HK-2 (cell line): ENCODE measurements at regions not wholly inside any gene's neighbourhood (a gene's known extent, or its start where the extent isn't known, plus 50 kb on each side); places are given as distances from the start of the nearest gene placed in this dataset.
A peak's percentile ranks its signal among the peaks of the same experiment; 100 is the strongest.

ENCODE experiments used
- DNase-seq: peaks from one replicate; pipeline ENCODE4 v3.0.0-alpha.2; 2018; ENCODE audit not compliant: unreplicated experiment

DNA sequence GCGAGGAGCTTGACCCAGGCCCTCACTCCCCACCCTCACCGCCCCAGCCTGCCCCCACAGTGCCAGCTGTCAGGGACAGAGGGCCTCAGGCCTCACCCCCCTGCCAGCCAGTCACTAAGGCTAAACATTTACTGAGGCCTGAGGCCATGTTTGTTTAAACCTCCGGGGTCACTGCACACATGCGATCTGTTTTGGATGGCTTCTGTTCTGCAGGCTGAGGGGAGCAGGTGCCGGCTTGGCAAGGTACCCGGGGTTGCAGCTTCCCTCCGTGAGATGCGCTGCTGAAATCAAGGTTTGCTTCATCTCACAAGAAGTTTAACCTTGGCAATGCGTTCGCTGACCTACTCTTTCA is 103.3 kb upstream of the BOD1 start:
- no peak for DNase-seq

DNA sequence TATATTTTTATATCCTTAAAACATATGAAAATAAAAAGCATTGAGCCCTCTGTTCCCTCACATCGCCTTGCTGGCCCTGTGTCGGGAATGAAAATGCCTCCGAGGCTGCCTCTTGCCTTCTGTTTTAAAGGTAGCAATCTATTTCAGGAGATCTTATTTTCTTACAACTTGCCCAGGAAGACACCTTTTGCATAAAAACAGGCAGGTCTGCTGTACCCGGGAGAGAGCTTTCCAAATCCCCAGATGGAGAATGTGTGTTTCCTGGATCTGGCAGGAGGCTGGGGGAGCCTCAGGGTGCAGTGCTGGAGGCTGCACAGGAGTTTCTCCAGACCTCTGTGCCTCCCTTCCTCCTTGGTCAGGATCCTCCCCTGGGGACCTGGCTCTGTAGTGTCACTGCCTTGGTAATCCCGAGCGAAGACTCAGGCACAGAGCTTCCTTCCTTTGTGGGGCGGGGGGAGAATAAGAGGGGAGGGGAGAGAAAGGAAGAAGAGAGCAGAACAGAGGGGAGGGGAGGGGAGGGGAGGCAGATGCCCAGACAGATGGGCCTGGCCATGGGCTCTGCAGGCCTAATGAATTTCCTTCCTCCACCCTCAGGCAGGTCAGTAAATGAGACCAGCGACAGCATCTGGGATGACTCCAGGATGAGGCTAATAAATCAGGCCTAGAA is 104.0 kb upstream of the BOD1 start:
- DNase-seq: no peak

- no peak for DNase-seq
Observed at GRCh38 chr5:173720953-173721600, 104.6 kb upstream of the BOD1 start.

- DNase-seq: no peak
Observed at GRCh38 chr5:173721601-173722232, 105.3 kb upstream of the BOD1 start.

GRCh38 chr5:173726846-173727557 is 110.6 kb upstream of the BOD1 start:
- no peak for DNase-seq

DNA sequence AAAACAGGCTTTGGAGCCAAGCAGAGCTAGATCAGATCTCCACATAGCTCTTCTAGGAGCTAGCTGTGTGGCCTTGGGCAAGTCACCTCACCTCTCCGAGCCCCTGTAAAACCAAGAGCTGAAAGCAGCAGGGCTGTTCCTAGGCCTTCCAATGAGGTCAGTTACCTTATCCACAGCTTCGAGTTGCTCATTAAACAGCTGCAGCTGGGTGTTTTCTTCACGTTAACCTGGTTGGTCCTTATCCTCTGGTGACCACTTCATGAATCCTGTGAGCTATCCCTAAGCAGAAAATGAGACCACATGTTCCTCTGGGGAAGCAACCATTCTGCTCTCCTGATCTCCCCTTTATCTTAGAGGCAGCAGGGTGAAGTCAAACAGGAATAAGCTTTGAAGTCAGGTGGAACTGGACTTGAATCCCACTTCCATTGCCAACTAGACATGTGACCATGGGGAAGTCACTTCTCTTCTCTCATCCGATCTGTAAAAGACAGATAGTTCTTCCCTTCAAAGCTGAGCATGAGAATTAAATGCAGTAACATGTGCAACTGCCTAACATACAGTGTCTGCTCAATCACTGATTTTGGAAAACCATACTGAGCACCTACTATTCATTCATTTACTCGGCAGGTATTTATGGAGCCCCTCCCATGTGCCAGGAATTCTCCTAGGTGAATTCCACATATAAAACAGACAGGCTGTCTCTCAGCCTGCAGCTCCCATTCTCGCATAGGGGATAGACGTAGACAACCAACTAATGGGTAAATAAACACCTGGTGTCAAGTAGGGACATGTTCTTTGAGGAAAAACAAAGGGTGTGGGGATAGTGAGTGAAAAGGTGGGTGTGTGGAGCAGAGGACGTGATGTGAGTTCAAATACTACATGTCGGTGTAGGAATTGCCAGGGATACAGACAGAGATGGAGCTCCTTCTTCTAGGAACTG is 111.7 kb upstream of the BOD1 start:
- DNase-seq: no peak

- DNase-seq: no peak
Observed at GRCh38 chr5:173729079-173729765, 112.8 kb upstream of the BOD1 start.

DNA sequence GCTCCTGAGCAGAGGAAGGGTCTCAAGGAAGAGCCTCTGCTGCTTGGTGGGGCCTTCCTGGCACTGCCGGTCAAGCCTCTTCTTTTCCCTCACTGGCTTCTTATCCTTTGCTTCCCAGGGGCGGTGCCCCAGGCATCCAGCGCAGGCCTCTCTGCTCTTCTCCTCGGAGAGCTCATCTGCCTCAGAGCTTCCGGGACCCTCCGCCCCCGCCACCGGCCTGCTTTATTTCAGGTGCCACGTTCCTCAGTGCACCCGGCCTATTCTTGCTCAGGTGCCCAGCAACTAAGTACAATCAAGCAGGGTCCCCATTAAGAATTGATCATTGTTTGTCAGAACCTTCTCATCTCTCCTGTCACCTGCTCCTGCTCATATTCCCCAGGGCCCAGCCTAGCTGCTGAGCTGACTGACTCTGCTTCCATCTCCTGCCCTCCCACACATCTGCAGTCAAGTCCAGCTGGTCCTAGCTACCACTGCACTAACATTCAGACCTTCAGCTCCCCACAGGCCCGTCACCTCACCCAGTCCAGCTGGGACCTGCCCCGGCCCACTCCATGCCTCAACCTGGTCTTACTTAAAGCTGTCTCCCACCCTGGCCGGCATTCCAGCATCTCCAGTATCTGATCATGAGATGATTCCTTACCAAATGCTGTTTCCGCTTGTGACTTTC is 114.3 kb upstream of the BOD1 start:
- no peak for DNase-seq

DNA sequence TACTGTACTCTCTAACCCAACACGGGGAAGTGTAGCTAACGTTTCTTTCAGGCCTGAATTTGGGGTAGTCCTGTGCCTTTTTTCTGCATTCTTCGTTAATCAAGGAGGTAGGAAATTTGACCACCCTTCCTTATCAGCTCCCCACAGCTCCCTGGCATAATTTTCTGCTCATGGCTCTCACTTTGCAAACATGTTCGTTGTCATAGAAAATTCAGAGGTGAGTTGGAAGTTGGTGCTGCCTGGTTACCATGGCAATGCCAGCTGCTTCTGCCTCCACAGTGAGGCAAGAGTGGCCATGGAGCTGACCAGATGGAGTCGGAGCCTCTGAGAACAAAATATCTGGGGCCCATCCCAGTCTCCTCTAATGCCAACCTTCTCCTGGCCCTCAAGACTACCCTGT is 116.6 kb upstream of the BOD1 start:
- DNase-seq: no peak

DNA sequence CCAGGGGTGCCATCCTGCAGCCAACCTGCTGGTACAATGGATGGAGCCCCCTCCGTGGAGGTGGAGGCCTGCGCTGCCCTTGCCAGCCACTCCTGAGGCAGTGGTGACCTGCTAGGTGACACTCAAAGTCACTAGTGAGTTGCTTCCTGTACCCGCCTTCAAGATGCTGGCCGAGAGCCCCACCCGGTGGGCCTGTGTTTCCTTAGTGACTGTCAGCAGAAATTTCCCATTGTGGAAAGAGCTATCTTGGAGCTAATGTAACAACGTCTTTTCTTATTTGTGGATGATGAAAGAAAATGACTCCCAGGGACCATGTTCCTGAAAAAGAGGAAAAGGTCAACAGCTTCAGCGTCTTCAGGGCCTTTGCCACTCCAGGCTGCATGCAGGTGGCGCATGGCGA is 117.0 kb upstream of the BOD1 start:
- no peak for DNase-seq

- no peak for DNase-seq
Observed at GRCh38 chr5:173733831-173734501, 117.5 kb upstream of the BOD1 start.

DNA sequence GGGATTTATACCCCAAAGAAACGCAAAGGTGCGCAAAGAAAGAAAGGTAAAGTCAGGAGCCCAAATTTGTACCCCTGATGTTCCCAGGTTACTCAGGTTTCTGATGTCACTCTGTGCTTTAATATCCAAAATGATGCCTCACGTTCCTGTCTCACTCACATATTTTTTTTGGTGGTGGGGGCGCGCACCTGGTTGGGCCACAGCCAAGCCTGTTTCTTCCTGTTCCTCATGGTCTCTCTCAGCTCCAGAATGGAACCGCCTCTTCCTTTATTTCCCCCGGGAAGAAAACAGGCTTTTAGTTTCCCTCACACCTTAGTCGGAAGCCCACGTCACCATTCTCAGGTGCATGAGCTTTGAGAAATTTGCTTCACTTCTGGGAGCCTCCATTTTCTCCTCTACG is 118.3 kb upstream of the BOD1 start:
- no peak for DNase-seq

DNA sequence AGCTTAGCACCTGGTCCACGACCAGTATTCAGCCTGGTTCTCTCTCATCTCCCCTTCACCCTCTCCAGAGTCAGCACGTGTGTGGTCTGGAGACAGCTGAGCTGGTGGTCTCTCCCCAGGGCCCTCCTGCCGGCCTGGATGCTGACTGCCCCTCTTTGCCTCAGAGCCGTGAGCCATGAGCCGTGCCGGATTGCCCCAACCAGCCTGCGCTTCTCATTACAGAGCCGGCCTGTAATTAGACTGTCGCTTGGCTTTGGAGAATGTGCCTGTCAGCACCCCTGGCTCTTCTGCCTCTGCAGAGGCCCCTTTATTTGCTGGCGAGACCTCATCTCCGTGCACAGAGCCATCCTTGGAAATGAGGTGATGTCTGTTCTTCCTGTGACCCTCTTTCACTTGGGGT is 118.7 kb upstream of the BOD1 start:
- no peak for DNase-seq

GRCh38 chr5:173735691-173736090 is 119.2 kb upstream of the BOD1 start:
- DNase-seq: no peak

- no peak for DNase-seq
Observed at GRCh38 chr5:173736374-173736773, 119.9 kb upstream of the BOD1 start.

DNA sequence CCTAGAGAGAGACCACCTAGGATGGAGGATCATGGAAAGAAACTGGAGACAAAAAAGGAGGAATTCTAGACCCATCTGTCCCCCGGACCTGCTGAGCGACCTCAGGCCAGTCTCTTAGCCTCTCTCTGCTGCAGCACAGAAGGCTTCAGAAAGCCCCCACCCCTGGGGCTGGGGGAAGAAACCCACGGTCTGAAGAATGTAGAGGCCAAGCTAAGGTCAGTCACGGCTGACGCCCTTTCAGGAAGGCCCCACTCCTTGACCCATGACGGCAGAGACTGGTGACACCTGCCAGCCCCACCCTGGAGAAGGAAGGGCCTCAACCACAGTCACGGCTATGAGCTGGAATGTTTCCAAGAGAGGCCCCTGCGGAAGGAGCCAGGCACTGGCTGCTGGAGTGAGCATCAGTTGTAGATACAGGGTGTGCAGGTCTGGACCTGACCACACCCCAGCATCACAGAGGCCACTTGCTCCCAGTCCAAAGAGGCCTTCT is 120.5 kb upstream of the BOD1 start:
- DNase-seq: peak; percentile 35

GRCh38 chr5:173739741-173740140 is 123.3 kb upstream of the BOD1 start:
- DNase-seq: no peak

DNA sequence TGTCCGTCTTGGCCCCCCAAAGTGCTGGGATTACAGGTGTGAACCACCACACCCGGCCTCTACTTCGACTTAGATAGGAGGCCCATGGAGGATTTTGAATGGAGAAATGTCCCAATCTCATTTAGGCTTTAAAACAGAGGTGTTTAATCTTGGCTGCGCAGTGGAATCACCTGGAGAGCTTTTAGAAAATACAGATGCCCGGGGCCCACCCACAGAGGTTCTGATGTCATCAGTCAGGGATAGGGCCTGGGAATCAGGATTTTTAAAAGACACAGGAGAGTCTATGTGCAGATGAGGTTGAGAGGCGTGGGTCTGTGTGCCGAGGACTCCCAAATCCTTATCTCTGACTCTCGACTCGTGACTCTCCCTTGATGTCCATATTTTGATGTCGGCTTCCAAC is 124.0 kb upstream of the BOD1 start:
- DNase-seq: no peak

DNA sequence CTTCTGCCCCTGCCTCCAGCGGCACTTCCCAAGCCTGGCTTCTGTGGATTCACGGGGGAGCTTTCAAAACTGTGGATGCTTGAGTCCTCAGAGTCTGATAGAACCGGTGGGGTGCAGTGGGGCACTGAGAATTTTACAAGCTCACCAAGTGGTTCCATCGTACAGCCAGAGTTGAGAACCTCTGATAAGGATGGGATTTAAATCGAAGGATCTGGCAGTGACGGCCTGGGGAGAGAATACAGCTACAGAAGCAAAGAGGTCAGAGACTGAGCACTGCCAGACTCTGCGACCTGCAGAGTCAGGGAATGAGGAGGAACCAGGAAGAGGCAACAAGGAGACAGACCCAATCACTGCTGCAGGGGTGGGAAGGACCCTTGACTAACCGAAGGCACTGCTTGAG is 124.6 kb upstream of the BOD1 start:
- no peak for DNase-seq
